ENCODE measurements at regions not wholly inside any gene's neighbourhood (a gene's known extent, or its start where the extent isn't known, plus 50 kb on each side); places are given as distances from the start of the nearest gene placed in this dataset.

DNA sequence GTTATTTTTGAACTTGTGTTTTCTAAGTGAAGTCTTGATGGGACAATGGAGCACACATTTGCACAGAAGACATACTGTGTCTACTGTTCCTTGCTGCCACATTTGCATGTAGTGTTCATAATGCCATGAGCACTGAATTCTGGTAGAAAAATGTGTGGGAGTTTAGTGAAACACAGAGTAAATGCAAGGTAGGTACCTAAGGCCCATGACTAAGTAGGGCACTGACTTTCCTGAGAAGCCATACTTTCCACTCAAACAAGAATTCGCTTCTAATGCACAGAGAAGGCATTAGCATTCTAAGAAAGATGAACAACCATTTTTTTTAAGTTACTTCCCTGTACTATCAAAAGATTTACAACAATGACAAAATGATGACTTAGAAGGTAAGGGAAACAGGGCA is 282.2 kb downstream of the MAN2A1 start:
- H2BK5ac ChIP-seq (ENCODE audit: insufficient read length, low read length) = no peak overlapping the region
- H3K79me2 ChIP-seq (ENCODE audit: insufficient read depth, low read length) = no peaks in the 10 kb centered on the region
- H3K27ac ChIP-seq (ENCODE audit: insufficient read length, low read depth, low read length) = no peak overlapping the region
- H3T11ph ChIP-seq (ENCODE audit: low read length) = no peak overlapping the region
- H2BK15ac ChIP-seq (ENCODE audit: low read depth, low read length) = no peak overlapping the region
- no peak overlapping the region for H2AFZ ChIP-seq (ENCODE audit: low read length)
- no peak overlapping the region for H3K18ac ChIP-seq (ENCODE audit: insufficient read length, low read depth, low read length)
- Mint-ChIP-seq H3K4me3 (no peak overlapping the region), H3K27ac (no peak overlapping the region), H3K4me1 (no peaks in the 10 kb centered on the region), H3K27me3 (ENCODE audit: low read depth) (no peaks in the 10 kb centered on the region), H3K36me3 (ENCODE audit: insufficient read depth in 1 of 3, low read depth in 3 of 3) (no peaks in the 10 kb centered on the region), H3K9me3 (no peaks in the 10 kb centered on the region)
- H3K79me1 ChIP-seq (ENCODE audit: insufficient read depth, low read depth, low read length, poor library complexity, severe bottlenecking) = no peaks in the 10 kb centered on the region
- no peak overlapping the region for H3K9ac ChIP-seq (ENCODE audit: extremely low read depth, insufficient read length, low read length)
- H3K14ac ChIP-seq (ENCODE audit: insufficient read depth, low read length) = no peak overlapping the region
- H2AK5ac ChIP-seq (ENCODE audit: insufficient read length, low read length) = no peak overlapping the region
- H3K4ac ChIP-seq (ENCODE audit: low read depth, low read length) = no peak overlapping the region
- no peak overlapping the region for H3K23ac ChIP-seq (ENCODE audit: insufficient read length, low read depth, low read length)
- no peak overlapping the region for H3K56ac ChIP-seq (ENCODE audit: insufficient read length, low read depth, low read length)
- H2BK120ac ChIP-seq (ENCODE audit: low read depth, low read length, poor library complexity, severe bottlenecking) = no peak overlapping the region
- no peak for DNase-seq
- H4K5ac ChIP-seq (ENCODE audit: insufficient read length, low read depth, low read length) = no peak overlapping the region
- no peaks in the 10 kb centered on the region for H3K23me2 ChIP-seq (ENCODE audit: insufficient read length, low read depth, low read length, poor library complexity, severe bottlenecking)
- no CpG with 5 or more reads among the region's 1 CpG for WGBS (ENCODE audit: extremely low coverage, insufficient read length, low lambda C conversion rate)
- no peak overlapping the region for H2BK12ac ChIP-seq (ENCODE audit: insufficient read length, low read depth, low read length)
- H3K4me1 ChIP-seq (ENCODE audit: insufficient read depth, low read length) = no peaks in the 10 kb centered on the region
- TF ChIP-seq, protein P1, sequence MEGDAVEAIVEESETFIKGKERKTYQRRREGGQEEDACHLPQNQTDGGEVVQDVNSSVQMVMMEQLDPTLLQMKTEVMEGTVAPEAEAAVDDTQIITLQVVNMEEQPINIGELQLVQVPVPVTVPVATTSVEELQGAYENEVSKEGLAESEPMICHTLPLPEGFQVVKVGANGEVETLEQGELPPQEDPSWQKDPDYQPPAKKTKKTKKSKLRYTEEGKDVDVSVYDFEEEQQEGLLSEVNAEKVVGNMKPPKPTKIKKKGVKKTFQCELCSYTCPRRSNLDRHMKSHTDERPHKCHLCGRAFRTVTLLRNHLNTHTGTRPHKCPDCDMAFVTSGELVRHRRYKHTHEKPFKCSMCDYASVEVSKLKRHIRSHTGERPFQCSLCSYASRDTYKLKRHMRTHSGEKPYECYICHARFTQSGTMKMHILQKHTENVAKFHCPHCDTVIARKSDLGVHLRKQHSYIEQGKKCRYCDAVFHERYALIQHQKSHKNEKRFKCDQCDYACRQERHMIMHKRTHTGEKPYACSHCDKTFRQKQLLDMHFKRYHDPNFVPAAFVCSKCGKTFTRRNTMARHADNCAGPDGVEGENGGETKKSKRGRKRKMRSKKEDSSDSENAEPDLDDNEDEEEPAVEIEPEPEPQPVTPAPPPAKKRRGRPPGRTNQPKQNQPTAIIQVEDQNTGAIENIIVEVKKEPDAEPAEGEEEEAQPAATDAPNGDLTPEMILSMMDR (conservative IDR thresholded peaks at IDR 0.05) = no peak
- H2BK20ac ChIP-seq (ENCODE audit: low read depth, low read length, poor library complexity, severe bottlenecking) = no peak overlapping the region
- H4K91ac ChIP-seq (ENCODE audit: insufficient read length, low read depth, low read length) = no peak overlapping the region
- no peaks in the 10 kb centered on the region for H4K20me1 ChIP-seq (ENCODE audit: control insufficient read depth, insufficient read depth, insufficient read length)
- H3K9me3 ChIP-seq (ENCODE audit: control insufficient read depth, low read depth, low read length) = no peaks in the 10 kb centered on the region
- no peaks in the 10 kb centered on the region for H3K27me3 ChIP-seq (ENCODE audit: insufficient read depth, low read length)
- no peak overlapping the region for H3K4me2 ChIP-seq (ENCODE audit: insufficient read depth, insufficient read length, low read length)
- no peak overlapping the region for H4K8ac ChIP-seq (replicated peaks; ENCODE audit: insufficient read length, low read depth, low read length)

Measured in H9 (cell line).